Brain microvascular endothelial cell (primary cell): ENCODE measurements at regions not wholly inside any gene's neighbourhood (a gene's known extent, or its start where the extent isn't known, plus 50 kb on each side); places are given as distances from the start of the nearest gene placed in this dataset.

Experiments
- DNase-seq: peaks from one replicate; pipeline ENCODE4 v3.0.0-alpha.2; 2020
- H3K27ac ChIP-seq: fragments of 250-450 bp; sonication (Bioruptor Pico); 2 replicates; pipeline ENCODE4 v1.5.1; 2020; ENCODE audit warnings: mild to moderate bottlenecking, moderate library complexity
- H3K27me3 ChIP-seq: fragments of 250-450 bp; sonication (Bioruptor Pico); replicated peaks from 2 replicates; pipeline ENCODE4 v1.5.1; 2020; ENCODE audit warnings: mild to moderate bottlenecking
- H3K36me3 ChIP-seq: fragments of 250-450 bp; sonication (Bioruptor Pico); replicated peaks from 2 replicates; pipeline ENCODE4 v1.5.1; 2020; ENCODE audit warnings: mild to moderate bottlenecking
- H3K4me3 ChIP-seq: 2 replicates; pipeline ENCODE4 v1.5.1; 2011; ENCODE audit warnings: low read depth, mild to moderate bottlenecking, control low read depth, low read length, moderate library complexity
- in situ Hi-C: cut with HindIII; loops from 2 replicates; pipeline ENCODE4 v1.10.0; 2017; ENCODE audit warnings: low sequenced_read_pairs, low pct_ligation_motif_present
- TF ChIP-seq, protein P1 (sequence below): IDR thresholded peaks from 2 replicates; pipeline ENCODE4 v1.5.1; 2011; ENCODE audit warnings: low read depth, mild to moderate bottlenecking, moderate library complexity, low read length, control low read depth, inconsistent platforms; ENCODE audit errors: missing control alignments

DNA sequence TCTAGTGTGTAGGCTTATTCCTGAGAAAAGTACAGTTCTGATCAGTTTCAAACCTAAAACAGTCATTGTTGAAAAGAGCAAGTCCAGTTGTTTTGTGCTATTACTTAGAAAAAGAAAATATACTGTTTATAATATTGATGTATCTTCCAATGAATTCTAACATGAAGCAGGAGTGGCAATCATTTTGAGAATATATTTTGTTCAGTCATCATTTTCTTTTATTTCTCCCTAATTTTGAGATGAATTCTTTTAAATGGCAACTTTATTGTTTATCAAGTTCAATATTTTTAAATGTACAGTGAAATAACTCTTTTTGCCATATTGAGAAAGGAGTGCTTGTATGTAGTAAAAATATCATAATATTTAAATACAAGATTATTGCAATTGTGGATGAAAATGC, 862.2 kb upstream of the MDGA2 start:
- no peaks in the 10 kb centered on the region for H3K36me3 ChIP-seq
- no peaks in the 10 kb centered on the region for H3K27me3 ChIP-seq
- no peak for DNase-seq
- no peak overlapping the region for H3K4me3 ChIP-seq
- TF ChIP-seq, protein P1, sequence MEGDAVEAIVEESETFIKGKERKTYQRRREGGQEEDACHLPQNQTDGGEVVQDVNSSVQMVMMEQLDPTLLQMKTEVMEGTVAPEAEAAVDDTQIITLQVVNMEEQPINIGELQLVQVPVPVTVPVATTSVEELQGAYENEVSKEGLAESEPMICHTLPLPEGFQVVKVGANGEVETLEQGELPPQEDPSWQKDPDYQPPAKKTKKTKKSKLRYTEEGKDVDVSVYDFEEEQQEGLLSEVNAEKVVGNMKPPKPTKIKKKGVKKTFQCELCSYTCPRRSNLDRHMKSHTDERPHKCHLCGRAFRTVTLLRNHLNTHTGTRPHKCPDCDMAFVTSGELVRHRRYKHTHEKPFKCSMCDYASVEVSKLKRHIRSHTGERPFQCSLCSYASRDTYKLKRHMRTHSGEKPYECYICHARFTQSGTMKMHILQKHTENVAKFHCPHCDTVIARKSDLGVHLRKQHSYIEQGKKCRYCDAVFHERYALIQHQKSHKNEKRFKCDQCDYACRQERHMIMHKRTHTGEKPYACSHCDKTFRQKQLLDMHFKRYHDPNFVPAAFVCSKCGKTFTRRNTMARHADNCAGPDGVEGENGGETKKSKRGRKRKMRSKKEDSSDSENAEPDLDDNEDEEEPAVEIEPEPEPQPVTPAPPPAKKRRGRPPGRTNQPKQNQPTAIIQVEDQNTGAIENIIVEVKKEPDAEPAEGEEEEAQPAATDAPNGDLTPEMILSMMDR, result no peak
- no peak overlapping the region for H3K27ac ChIP-seq
- in situ Hi-C loops, result no loop called here

DNA sequence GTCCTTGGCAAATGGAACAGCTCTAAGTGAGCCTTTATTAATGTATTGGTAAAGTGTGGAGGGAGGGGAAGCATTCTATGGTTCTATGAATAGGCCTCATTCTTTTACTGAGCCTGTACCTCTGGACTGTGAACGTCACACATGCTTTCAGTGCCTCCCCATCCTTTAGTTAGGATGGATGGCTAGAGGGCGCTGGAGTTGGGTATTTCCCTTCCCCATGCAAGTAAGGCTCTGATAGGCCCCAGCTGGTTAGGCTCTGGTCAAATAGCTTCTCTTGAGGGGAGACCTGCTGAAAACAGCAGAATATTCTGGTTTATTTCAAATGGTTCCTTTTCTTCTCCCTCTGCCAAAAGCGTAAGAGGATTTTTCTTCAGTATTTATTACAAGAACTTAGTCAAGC, 860.9 kb upstream of the MDGA2 start:
- no peak for DNase-seq
- H3K27ac ChIP-seq, result no peak overlapping the region
- H3K27me3 ChIP-seq, result no peaks in the 10 kb centered on the region
- no peaks in the 10 kb centered on the region for H3K36me3 ChIP-seq
- in situ Hi-C loops, result no loop called here
- no peak overlapping the region for H3K4me3 ChIP-seq
- TF ChIP-seq, protein P1, result no peak

DNA sequence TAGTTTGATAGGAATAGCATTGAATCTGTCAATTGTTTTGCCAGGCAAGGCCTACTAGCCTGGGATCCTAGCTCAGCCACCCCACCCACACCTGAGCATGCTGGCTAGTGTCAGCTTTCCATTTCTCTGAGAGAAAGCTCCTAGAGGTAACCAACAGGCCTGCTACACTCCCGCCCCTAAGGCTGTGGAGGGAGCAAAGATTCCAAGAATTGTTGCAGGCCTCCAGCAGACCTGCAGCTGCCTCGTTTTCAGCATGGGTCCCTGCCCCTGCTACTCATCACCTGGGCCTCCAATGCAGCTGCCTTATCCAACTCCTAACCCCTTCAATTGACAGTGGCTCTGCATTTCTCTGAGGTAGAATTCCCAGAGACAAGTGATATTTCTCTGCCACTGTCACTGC, 852.4 kb upstream of the MDGA2 start:
- TF ChIP-seq, protein P1, result no peak
- Histone ChIP-seq H3K36me3 (no peaks in the 10 kb centered on the region), H3K27ac (no peak overlapping the region), H3K4me3 (no peak overlapping the region), H3K27me3 (no peaks in the 10 kb centered on the region)
- in situ Hi-C loops, result no loop called here
- DNase-seq, result no peak

DNA sequence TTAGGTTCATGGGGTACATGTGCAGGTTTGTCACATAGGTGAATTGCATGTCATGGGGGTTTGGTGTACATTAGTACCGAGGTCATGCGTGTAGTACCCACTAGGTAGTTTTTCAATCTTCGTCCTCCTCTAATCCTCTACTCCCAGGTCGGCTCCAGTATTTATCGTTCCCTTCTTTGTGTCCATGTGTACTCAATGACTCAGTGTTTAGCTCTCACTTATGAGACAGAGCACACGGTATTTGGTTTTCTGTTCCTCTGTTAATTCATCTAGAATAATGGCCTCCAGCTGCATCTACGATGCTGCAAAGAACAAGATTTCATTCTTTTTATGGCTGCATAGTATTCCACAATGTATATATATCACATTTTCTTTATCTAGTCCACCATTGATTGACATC, 850.9 kb upstream of the MDGA2 start:
- Histone ChIP-seq H3K36me3 (no peaks in the 10 kb centered on the region), H3K27ac (no peak overlapping the region), H3K27me3 (no peaks in the 10 kb centered on the region), H3K4me3 (no peak overlapping the region)
- in situ Hi-C loops, result no loop called here
- TF ChIP-seq, protein P1, result no peak
- no peak for DNase-seq

DNA sequence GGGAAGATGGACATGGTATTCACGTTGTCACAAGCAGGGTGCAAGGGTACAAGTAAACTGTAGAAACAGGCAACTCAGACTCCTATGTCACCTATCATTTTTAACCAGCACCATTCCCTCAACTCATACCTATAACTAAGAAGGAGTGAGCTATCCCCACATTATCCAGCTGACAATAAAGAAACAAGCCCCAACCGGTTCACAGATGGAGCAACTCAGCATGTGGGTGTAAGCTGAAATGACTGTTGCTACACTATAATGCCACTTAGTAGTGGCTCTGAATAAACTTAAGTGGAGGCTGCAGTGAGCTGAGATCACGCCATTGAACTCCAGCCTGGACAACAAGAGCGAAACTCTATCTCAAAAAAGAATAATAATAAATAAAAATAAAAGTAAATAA, 829.5 kb upstream of the MDGA2 start:
- Histone ChIP-seq H3K36me3 (no peaks in the 10 kb centered on the region), H3K27ac (no peak overlapping the region), H3K27me3 (no peaks in the 10 kb centered on the region), H3K4me3 (no peak overlapping the region)
- in situ Hi-C loops, result no loop called here
- DNase-seq, result no peak
- TF ChIP-seq, protein P1, result no peak

DNA sequence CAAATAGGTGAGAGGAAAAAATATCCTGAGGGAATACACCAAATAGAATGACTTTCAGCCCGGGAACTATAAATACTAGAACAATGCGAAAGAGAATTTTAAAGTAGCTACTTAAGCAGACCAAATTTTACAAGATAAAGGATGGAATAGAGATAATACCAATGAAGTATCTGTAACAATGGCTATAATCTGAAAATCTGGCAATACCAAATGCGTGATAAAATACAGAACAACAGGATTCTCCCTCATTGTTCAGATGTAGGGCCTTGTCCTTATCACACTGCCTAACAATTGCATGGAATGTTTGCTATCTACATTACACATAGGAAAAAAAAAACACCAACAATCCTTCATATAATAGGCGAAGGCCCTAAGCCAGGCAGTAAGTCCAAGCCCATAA, 815.4 kb upstream of the MDGA2 start:
- in situ Hi-C loops, result no loop called here
- DNase-seq, result no peak
- Histone ChIP-seq H3K27me3 (no peaks in the 10 kb centered on the region), H3K4me3 (no peak overlapping the region), H3K27ac (no peak overlapping the region), H3K36me3 (no peaks in the 10 kb centered on the region)
- TF ChIP-seq, protein P1, result no peak
